Neural progenitor cell (in vitro differentiated cells): ENCODE measurements at regions not wholly inside any gene's neighbourhood (a gene's known extent, or its start where the extent isn't known, plus 50 kb on each side); places are given as distances from the start of the nearest gene placed in this dataset.

Source experiments
- CTCF ChIP-seq: fragments of 200-600 bp; sonication (generic); IDR thresholded peaks from 2 replicates; pipeline ENCODE4 v1.5.1; 2017; ENCODE audit warnings: antibody characterized with exemption, mild to moderate bottlenecking
- EZH2 ChIP-seq: fragments of 200-600 bp; sonication (generic); IDR thresholded peaks from 2 replicates; pipeline ENCODE4 v1.6.1; 2017; ENCODE audit warnings: antibody characterized with exemption, mild to moderate bottlenecking, moderate library complexity
- EZH2phosphoT487 ChIP-seq: fragments of 200-600 bp; sonication (generic); IDR thresholded peaks from 2 replicates; pipeline ENCODE4 v1.6.1; 2017; ENCODE audit warnings: antibody characterized with exemption

DNA sequence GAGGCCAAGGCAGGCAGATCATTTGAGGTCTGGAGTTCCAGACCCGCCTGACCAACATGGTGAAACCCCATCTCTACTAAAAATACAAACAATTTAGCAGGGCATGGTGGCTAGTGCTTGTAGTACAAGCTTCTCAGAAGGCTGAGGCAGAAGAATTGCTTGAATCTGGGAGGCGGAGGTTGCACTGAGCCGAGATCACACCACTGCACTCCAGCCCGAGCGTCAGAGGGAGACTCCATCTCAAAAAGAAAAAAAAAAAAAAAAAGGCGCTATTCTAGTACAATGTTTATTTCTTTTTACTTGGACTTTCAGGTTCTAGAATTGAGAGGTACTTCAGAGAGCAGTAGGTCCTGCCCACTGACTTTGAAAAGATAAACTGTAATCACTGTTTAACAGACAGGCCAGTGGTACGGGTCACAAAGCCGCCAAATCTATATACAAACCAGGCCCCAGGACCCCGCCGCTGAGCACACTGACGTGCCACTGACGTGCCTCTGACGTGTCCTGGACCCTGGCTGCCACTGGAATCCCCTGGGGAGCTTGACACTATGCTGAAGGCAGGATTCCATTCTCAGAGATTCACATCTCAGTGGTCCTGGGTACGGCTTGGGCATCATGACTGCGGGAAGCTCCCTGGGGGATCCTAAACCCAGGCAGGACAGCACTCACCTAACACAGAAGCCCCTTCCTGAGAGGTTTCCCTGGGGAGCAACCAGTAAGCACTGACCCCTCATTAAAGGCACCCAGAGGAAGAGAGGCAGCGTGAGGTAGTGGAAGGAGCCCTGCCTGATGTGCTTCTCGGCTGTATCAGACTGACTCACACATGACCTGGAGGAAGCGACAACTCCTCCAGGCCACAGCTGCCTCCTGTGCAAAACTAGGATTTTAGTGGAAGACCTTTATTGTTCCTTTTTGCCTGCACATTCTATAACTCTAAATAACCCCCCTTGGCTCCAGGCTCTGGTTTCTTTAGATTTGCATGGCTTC lies 197.8 kb upstream of the MEIS1 start:
- no peak for TF ChIP-seq CTCF
- no peak for TF ChIP-seq EZH2
- TF ChIP-seq EZH2phosphoT487: no peak
